ENCODE measurements at regions not wholly inside any gene's neighbourhood (a gene's known extent, or its start where the extent isn't known, plus 50 kb on each side); places are given as distances from the start of the nearest gene placed in this dataset.

- Mint-ChIP-seq H3K4me1 (ENCODE audit: low read depth, unreplicated experiment) (peaks cover 8% of the 10 kb centered on the region), H3K36me3 (ENCODE audit: unreplicated experiment) (no peaks in the 10 kb centered on the region), H3K27ac (ENCODE audit: unreplicated experiment) (no peak overlapping the region), H3K9me3 (ENCODE audit: unreplicated experiment) (peaks cover 13% of the 10 kb centered on the region), H3K4me3 (ENCODE audit: unreplicated experiment) (no peak overlapping the region), H3K27me3 (ENCODE audit: unreplicated experiment) (peaks cover 10% of the 10 kb centered on the region)
- no peak for DNase-seq
- TF ChIP-seq CTCF (IDR thresholded peaks at IDR 0.05; ENCODE audit: partially characterized antibody, unreplicated experiment) = no peak
Observed at GRCh38 chr12:116497051-116497591, 62.1 kb upstream of the MAP1LC3B2 start.

- peaks cover 8% of the 10 kb centered on the region for H3K4me1 Mint-ChIP-seq (ENCODE audit: low read depth, unreplicated experiment)
- peaks cover 9% of the 10 kb centered on the region for H3K9me3 Mint-ChIP-seq (ENCODE audit: unreplicated experiment)
- TF ChIP-seq CTCF (IDR thresholded peaks at IDR 0.05; ENCODE audit: partially characterized antibody, unreplicated experiment) = no peak
- peaks cover 10% of the 10 kb centered on the region for H3K27me3 Mint-ChIP-seq (ENCODE audit: unreplicated experiment)
- no peaks in the 10 kb centered on the region for H3K36me3 Mint-ChIP-seq (ENCODE audit: unreplicated experiment)
- no peak overlapping the region for H3K27ac Mint-ChIP-seq (ENCODE audit: unreplicated experiment)
- no peak for DNase-seq
- no peak overlapping the region for H3K4me3 Mint-ChIP-seq (ENCODE audit: unreplicated experiment)
Observed at GRCh38 chr12:116498471-116498870, 60.7 kb upstream of the MAP1LC3B2 start.

- no peak overlapping the region for H3K4me3 Mint-ChIP-seq (ENCODE audit: unreplicated experiment)
- H3K4me1 Mint-ChIP-seq (ENCODE audit: low read depth, unreplicated experiment) = peaks cover 4% of the 10 kb centered on the region
- H3K27me3 Mint-ChIP-seq (ENCODE audit: unreplicated experiment) = peaks cover 4% of the 10 kb centered on the region
- H3K27ac Mint-ChIP-seq (ENCODE audit: unreplicated experiment) = no peak overlapping the region
- peaks cover 4% of the 10 kb centered on the region for H3K9me3 Mint-ChIP-seq (ENCODE audit: unreplicated experiment)
- H3K36me3 Mint-ChIP-seq (ENCODE audit: unreplicated experiment) = no peaks in the 10 kb centered on the region
- TF ChIP-seq CTCF (IDR thresholded peaks at IDR 0.05; ENCODE audit: partially characterized antibody, unreplicated experiment) = no peak
- no peak for DNase-seq
Observed at GRCh38 chr12:116502141-116502725, 56.9 kb upstream of the MAP1LC3B2 start.

GRCh38 chr12:116502989-116503496 is 56.1 kb upstream of the MAP1LC3B2 start:
- no peak for DNase-seq
- Mint-ChIP-seq H3K36me3 (ENCODE audit: unreplicated experiment) (no peaks in the 10 kb centered on the region), H3K9me3 (ENCODE audit: unreplicated experiment) (peaks cover 4% of the 10 kb centered on the region), H3K27me3 (ENCODE audit: unreplicated experiment) (peaks cover 8% of the 10 kb centered on the region), H3K4me3 (ENCODE audit: unreplicated experiment) (no peak overlapping the region), H3K27ac (ENCODE audit: unreplicated experiment) (no peak overlapping the region), H3K4me1 (ENCODE audit: low read depth, unreplicated experiment) (peaks cover 7% of the 10 kb centered on the region)
- no peak for TF ChIP-seq CTCF (IDR thresholded peaks at IDR 0.05; ENCODE audit: partially characterized antibody, unreplicated experiment)

GRCh38 chr12:116504438-116504837 is 54.7 kb upstream of the MAP1LC3B2 start:
- Mint-ChIP-seq H3K4me3 (ENCODE audit: unreplicated experiment) (no peak overlapping the region), H3K27ac (ENCODE audit: unreplicated experiment) (no peak overlapping the region), H3K27me3 (ENCODE audit: unreplicated experiment) (peaks cover 8% of the 10 kb centered on the region), H3K4me1 (ENCODE audit: low read depth, unreplicated experiment) (peaks cover 8% of the 10 kb centered on the region), H3K36me3 (ENCODE audit: unreplicated experiment) (no peaks in the 10 kb centered on the region), H3K9me3 (ENCODE audit: unreplicated experiment) (peaks cover 4% of the 10 kb centered on the region)
- TF ChIP-seq CTCF (IDR thresholded peaks at IDR 0.05; ENCODE audit: partially characterized antibody, unreplicated experiment) = no peak
- DNase-seq = no peak

Measured in glutamatergic neuron (in vitro differentiated cells).